ENCODE measurements at regions not wholly inside any gene's neighbourhood (a gene's known extent, or its start where the extent isn't known, plus 50 kb on each side); places are given as distances from the start of the nearest gene placed in this dataset.

DNA sequence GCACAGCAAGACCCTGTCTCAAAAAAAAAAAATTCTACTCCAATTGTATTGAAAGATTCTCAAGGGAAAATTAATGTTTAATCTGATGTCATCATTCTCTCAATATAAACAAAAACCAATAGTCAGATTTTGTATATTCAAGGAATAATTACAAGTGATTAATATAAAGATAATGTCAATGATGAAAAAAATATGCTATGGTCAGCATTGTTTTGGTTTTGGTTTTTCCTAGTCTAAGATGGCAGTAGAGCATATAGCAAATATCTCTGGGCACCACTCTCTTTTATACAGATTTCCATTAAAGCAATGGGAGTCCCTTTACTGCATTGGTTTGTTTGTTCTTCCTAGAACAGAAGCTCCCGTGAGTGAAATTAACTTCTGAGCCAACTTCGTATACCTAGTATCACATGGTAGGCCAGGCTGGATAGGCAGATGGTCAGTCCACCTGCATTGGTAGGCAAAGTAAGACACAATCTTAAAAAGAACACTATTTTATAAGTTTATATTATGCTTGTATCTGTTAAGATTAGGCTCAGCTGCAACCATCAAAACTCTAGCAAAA lies 523.8 kb upstream of the JARID2 start:
- TF ChIP-seq, protein P1, sequence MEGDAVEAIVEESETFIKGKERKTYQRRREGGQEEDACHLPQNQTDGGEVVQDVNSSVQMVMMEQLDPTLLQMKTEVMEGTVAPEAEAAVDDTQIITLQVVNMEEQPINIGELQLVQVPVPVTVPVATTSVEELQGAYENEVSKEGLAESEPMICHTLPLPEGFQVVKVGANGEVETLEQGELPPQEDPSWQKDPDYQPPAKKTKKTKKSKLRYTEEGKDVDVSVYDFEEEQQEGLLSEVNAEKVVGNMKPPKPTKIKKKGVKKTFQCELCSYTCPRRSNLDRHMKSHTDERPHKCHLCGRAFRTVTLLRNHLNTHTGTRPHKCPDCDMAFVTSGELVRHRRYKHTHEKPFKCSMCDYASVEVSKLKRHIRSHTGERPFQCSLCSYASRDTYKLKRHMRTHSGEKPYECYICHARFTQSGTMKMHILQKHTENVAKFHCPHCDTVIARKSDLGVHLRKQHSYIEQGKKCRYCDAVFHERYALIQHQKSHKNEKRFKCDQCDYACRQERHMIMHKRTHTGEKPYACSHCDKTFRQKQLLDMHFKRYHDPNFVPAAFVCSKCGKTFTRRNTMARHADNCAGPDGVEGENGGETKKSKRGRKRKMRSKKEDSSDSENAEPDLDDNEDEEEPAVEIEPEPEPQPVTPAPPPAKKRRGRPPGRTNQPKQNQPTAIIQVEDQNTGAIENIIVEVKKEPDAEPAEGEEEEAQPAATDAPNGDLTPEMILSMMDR (IDR thresholded peaks at IDR 0.05; ENCODE audit: insufficient read depth, low read length) = no peak
- TF ChIP-seq, protein P2, sequence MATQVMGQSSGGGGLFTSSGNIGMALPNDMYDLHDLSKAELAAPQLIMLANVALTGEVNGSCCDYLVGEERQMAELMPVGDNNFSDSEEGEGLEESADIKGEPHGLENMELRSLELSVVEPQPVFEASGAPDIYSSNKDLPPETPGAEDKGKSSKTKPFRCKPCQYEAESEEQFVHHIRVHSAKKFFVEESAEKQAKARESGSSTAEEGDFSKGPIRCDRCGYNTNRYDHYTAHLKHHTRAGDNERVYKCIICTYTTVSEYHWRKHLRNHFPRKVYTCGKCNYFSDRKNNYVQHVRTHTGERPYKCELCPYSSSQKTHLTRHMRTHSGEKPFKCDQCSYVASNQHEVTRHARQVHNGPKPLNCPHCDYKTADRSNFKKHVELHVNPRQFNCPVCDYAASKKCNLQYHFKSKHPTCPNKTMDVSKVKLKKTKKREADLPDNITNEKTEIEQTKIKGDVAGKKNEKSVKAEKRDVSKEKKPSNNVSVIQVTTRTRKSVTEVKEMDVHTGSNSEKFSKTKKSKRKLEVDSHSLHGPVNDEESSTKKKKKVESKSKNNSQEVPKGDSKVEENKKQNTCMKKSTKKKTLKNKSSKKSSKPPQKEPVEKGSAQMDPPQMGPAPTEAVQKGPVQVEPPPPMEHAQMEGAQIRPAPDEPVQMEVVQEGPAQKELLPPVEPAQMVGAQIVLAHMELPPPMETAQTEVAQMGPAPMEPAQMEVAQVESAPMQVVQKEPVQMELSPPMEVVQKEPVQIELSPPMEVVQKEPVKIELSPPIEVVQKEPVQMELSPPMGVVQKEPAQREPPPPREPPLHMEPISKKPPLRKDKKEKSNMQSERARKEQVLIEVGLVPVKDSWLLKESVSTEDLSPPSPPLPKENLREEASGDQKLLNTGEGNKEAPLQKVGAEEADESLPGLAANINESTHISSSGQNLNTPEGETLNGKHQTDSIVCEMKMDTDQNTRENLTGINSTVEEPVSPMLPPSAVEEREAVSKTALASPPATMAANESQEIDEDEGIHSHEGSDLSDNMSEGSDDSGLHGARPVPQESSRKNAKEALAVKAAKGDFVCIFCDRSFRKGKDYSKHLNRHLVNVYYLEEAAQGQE (IDR thresholded peaks at IDR 0.05; ENCODE audit: insufficient replicate concordance, low read depth) = no peak
- no peak for TF ChIP-seq POLR2AphosphoS5 (IDR thresholded peaks at IDR 0.05; ENCODE audit: low read depth)

All from HL-60 (cell line).